Calu3 (cell line): ENCODE measurements at regions not wholly inside any gene's neighbourhood (a gene's known extent, or its start where the extent isn't known, plus 50 kb on each side); places are given as distances from the start of the nearest gene placed in this dataset.

Source experiments
- BruUV-seq: library from RNA; stranded (reverse); fragments of 400-500 nt; replicated peaks from 2 replicates; lab custom pipeline; 2021; lab: Mats Ljungman, UMichigan
- CTCF ChIA-PET: fragments of 300-600 bp; sonication (Branson Sonifier 250); formaldehyde crosslinking; loops from one replicate; lab custom pipeline; 2022; ENCODE audit warnings: antibody characterized with exemption; lab: Charles Lee
- DNase-seq: peaks from one replicate; pipeline ENCODE4 v3.0.0; 2022
- H3K27ac Mint-ChIP-seq: one replicate; pipeline ENCODE4 v1.8.0; 2022; ENCODE audit warnings: mixed read lengths; ENCODE audit not compliant: unreplicated experiment
- H3K27me3 Mint-ChIP-seq: one replicate; pipeline ENCODE4 v1.8.0; 2022; ENCODE audit warnings: mixed read lengths; ENCODE audit not compliant: unreplicated experiment
- H3K36me3 Mint-ChIP-seq: one replicate; pipeline ENCODE4 v1.8.0; 2022; ENCODE audit warnings: mild to moderate bottlenecking, moderate library complexity, mixed read lengths; ENCODE audit not compliant: insufficient read depth, unreplicated experiment
- H3K4me1 Mint-ChIP-seq: one replicate; pipeline ENCODE4 v1.8.0; 2022; ENCODE audit warnings: mild to moderate bottlenecking, low read depth, mixed read lengths; ENCODE audit not compliant: unreplicated experiment
- H3K4me3 Mint-ChIP-seq: one replicate; pipeline ENCODE4 v1.8.0; 2022; ENCODE audit warnings: mild to moderate bottlenecking, low read depth, moderate library complexity, mixed read lengths; ENCODE audit not compliant: unreplicated experiment
- H3K9me3 Mint-ChIP-seq: one replicate; pipeline ENCODE4 v1.8.0; 2022; ENCODE audit warnings: low read depth, mixed read lengths; ENCODE audit not compliant: unreplicated experiment
- intact Hi-C: fragments of 100-400 bp; cut with micrococcal nuclease; formaldehyde crosslinking; loops from one replicate; pipeline ENCODE4 v1.10.0; 2022; ENCODE audit not compliant: unreplicated experiment
- TF ChIP-seq, protein P1 (sequence below): fragments of 200-600 bp; IDR thresholded peaks from one replicate; pipeline ENCODE4 v1.8.0; 2022; ENCODE audit warnings: antibody characterized with exemption; ENCODE audit not compliant: unreplicated experiment

DNA sequence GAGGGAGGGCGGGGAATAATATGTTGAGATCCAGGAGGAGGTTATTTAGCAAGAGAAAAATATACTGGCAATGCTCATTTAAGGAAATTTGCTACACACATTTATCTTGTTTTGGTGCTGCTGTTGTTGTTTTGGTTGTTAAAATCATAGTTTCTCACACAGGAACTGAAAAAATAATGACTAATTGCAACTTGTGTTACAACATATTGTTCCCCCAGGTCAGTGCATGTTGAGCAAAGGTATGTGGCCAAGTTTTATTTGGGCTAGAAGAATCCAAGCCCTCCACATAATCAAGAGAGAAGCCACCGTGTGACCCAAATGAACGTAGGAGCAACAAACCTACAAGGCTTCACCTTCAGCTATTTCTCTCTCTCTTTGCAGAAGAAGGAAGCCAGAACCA lies 220.3 kb upstream of the DAPK1 start:
- H3K4me1 Mint-ChIP-seq, result no peaks in the 10 kb centered on the region
- CTCF ChIA-PET, result no interaction called here

DNA sequence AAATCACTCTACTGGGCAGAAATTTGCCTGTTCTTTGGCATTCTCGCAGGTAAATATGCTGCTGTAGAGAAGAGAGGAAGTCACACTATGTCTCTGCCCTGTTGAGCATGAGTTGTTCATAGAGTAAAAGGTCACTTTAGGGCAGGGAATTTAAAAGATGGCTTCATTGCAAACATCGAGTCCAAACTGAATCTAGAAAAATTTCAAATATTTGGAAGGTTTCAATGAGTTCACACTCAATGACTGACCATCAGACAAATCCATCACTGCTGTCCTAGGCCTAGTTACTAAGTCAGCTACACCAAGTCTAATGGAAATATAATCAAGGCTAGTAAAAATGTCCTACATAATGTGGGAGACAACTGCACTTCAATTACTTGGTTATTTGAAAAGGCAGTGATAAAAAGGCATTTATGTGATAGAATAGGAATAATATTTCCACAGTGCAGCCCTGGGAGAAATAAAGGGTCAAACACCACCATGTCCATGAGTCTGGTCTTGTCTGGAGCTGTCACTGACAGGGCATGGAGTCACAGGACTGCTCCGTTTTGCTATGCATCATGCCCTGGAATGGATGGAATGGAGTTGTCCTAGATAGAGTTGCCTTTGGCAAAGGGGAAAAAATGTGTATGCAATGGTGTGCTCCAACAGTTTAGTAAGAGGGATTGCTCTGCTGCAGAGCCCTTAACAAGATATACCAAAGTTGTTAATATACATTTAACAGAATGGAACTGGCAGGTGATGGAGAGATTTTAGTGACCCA lies 218.5 kb upstream of the DAPK1 start:
- H3K4me3 Mint-ChIP-seq, result no peak overlapping the region
- H3K27me3 Mint-ChIP-seq, result peaks cover 70% of the 10 kb centered on the region
- no peaks in the 10 kb centered on the region for H3K36me3 Mint-ChIP-seq
- TF ChIP-seq, protein P1, sequence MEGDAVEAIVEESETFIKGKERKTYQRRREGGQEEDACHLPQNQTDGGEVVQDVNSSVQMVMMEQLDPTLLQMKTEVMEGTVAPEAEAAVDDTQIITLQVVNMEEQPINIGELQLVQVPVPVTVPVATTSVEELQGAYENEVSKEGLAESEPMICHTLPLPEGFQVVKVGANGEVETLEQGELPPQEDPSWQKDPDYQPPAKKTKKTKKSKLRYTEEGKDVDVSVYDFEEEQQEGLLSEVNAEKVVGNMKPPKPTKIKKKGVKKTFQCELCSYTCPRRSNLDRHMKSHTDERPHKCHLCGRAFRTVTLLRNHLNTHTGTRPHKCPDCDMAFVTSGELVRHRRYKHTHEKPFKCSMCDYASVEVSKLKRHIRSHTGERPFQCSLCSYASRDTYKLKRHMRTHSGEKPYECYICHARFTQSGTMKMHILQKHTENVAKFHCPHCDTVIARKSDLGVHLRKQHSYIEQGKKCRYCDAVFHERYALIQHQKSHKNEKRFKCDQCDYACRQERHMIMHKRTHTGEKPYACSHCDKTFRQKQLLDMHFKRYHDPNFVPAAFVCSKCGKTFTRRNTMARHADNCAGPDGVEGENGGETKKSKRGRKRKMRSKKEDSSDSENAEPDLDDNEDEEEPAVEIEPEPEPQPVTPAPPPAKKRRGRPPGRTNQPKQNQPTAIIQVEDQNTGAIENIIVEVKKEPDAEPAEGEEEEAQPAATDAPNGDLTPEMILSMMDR, result no peak
- no TSS peak for BruUV-seq
- H3K4me1 Mint-ChIP-seq, result no peaks in the 10 kb centered on the region
- intact Hi-C loops, result no loop called here
- no peaks in the 10 kb centered on the region for H3K9me3 Mint-ChIP-seq
- CTCF ChIA-PET, result no interaction called here
- DNase-seq, result no peak
- no peak overlapping the region for H3K27ac Mint-ChIP-seq

More for the DNA sequence above, 220.3 kb upstream of the DAPK1 start:
- Mint-ChIP-seq H3K36me3 (no peaks in the 10 kb centered on the region), H3K27me3 (peaks cover 64% of the 10 kb centered on the region), H3K4me3 (no peak overlapping the region), H3K27ac (no peak overlapping the region), H3K9me3 (no peaks in the 10 kb centered on the region)
- intact Hi-C loops, result no loop called here
- no peak for DNase-seq
- BruUV-seq, result no TSS peak
- TF ChIP-seq, protein P1, result no peak

DNA sequence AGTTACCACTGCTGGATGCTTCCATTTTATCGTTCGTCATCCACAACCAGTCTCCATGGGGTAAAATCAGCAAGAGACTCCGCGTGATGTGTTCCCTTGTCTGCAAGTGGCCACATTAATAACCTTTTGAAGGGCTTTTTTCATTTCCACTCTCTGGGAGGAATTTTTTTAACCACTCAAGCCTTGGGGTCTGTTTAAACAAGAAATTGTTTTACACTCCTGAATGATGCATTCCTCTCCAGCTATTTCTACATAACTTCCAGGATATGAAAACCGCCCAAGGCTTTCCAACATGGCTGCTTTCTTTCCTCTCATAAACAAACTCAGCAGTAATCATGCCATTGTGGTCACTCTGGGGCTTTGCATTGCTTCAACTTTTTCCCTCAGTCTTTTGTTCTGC lies 217.2 kb upstream of the DAPK1 start:
- intact Hi-C loops, result no loop called here
- DNase-seq, result no peak
- Mint-ChIP-seq H3K9me3 (no peaks in the 10 kb centered on the region), H3K27me3 (peaks cover 66% of the 10 kb centered on the region), H3K27ac (no peak overlapping the region), H3K36me3 (no peaks in the 10 kb centered on the region), H3K4me1 (peaks cover 7% of the 10 kb centered on the region), H3K4me3 (no peak overlapping the region)
- CTCF ChIA-PET, result no interaction called here
- no TSS peak for BruUV-seq
- TF ChIP-seq, protein P1, result no peak

DNA sequence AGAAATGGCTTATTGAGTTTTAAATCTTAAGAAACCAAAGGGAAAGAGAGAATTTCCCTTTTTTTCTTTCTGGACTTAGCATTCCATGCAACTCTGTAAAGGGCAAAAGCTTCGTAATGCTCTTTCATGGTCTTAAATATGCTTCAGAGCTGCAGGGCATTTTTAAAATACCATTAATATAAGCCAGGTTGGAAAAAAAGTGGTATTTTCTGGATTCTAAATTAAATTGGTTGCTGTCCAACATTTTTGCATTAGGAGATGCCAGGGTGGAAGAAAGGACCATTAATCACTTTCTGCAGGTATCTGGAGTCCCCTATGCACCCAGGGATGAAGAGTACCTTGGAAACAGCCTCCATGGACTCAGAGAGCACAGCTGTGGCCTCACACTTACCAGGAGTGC lies 215.1 kb upstream of the DAPK1 start:
- Mint-ChIP-seq H3K36me3 (no peaks in the 10 kb centered on the region), H3K27ac (no peak overlapping the region), H3K4me1 (peaks cover 7% of the 10 kb centered on the region), H3K27me3 (peaks cover 63% of the 10 kb centered on the region), H3K4me3 (no peak overlapping the region), H3K9me3 (no peaks in the 10 kb centered on the region)
- intact Hi-C loops, result no loop called here
- no peak for DNase-seq
- CTCF ChIA-PET, result no interaction called here
- BruUV-seq, result no TSS peak
- TF ChIP-seq, protein P1, result no peak
